GM23248 (cell line): ENCODE measurements at regions not wholly inside any gene's neighbourhood (a gene's known extent, or its start where the extent isn't known, plus 50 kb on each side); places are given as distances from the start of the nearest gene placed in this dataset.

ENCODE experiments used
- EZH2 ChIP-seq: fragments of 200-600 bp; sonication (generic); IDR thresholded peaks from 2 replicates; pipeline ENCODE4 v1.6.1; 2018; ENCODE audit warnings: antibody characterized with exemption, mild to moderate bottlenecking; ENCODE audit not compliant: insufficient read depth, poor library complexity, severe bottlenecking
- EZH2phosphoT487 ChIP-seq: fragments of 200-600 bp; sonication (generic); IDR thresholded peaks from 2 replicates; pipeline ENCODE4 v1.6.1; 2018; ENCODE audit warnings: antibody characterized with exemption, moderate library complexity, mild to moderate bottlenecking, low read depth; ENCODE audit not compliant: insufficient read depth

DNA sequence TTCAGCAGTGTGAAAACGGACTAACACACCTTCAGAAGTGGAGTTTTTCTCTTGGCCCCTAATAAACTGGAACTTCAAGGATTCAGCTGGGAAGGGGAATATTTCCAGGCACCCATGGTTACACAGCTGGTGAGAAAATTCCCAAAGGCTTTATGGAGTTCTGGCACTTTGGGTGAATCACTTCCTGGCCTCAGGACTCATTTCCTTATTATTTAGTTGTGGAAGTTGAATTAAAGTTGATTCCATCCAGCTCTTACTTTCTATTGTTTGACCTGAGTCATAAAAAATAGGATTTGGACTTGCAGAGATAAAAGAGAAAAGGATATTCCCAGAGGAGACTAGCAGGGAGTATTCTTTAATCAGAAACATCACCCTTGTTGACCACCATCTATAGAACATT lies 882.1 kb downstream of the UQCRFS1 start:
- TF ChIP-seq EZH2 (no peak), EZH2phosphoT487 (no peak)
